ENCODE measurements at regions not wholly inside any gene's neighbourhood (a gene's known extent, or its start where the extent isn't known, plus 50 kb on each side); places are given as distances from the start of the nearest gene placed in this dataset.

- Histone ChIP-seq H3K4me3 (replicated peaks; ENCODE audit: low read depth, low read length) (no peak overlapping the region), H3K36me3 (ENCODE audit: control insufficient read depth, insufficient read depth, low read length) (no peaks in the 10 kb centered on the region), H3K27me3 (replicated peaks; ENCODE audit: control insufficient read depth, insufficient read depth, low read length) (no peaks in the 10 kb centered on the region; the same call in 1 of the 2 replicates)
- no peak for TF ChIP-seq CTCF (IDR thresholded peaks at IDR 0.05; ENCODE audit: insufficient read depth, low read length, poor library complexity, severe bottlenecking)
- DNase-seq (ENCODE audit: extremely low read depth, insufficient read length): no peak
These were observed 153.2 kb downstream of the LYPLAL1 start for GRCh38 chr1:219326843-219327242.

DNA sequence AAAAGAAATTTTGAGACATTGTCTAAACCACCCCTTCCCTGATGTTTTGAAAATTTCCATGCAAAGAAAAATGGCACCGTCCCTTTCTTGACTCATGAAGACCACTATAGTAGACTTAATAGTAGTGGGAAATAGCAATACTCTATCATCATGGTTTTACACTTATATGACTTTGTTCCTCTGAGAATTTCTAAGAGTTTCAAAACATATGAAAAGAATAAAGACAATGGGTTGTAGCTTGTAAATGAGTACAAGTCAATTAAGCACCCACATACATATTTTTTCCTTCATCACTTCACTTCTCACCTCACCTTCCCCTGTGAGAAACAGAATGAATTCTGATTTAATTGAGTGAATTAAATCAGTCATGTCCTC lies 151.7 kb downstream of the LYPLAL1 start:
- TF ChIP-seq CTCF (IDR thresholded peaks at IDR 0.05; ENCODE audit: insufficient read depth, low read length, poor library complexity, severe bottlenecking): no peak
- no peaks in the 10 kb centered on the region; the same call in 1 of the 2 replicates for H3K27me3 ChIP-seq (replicated peaks; ENCODE audit: control insufficient read depth, insufficient read depth, low read length)

DNA sequence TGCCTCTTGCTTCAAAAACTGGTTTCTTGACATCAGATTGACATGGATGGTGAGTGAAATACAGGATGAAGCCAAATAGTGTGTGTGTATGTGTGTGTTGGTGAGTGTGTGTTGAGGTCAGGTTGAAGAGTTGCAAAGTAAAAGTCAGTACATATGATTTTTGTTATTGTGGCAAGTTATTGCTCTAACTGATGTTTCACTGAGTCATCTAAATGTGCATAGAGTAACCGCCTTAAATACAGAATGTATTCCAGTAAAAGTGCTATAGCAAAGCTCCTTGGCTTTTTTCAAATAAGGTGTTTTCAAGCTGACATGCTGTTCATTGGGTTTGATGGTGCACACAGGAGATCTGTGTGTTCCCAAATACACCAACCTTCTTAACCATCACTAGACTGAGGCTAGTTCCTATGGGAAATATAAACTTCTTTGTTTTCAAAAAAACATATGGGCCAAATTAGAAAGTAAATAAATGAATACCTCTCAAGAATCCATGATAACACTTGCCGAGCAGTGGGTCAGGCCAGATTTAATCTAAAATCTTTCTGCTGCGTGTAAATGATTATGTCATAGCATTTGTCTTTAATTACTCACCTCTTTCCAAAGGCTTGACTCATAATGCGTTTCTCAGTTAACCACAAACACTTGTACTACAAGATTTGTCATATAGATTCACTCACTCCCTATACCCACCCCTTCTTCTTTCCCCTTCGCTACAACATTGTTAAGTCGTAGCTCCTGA lies 151.1 kb downstream of the LYPLAL1 start:
- DNase-seq (ENCODE audit: extremely low read depth, insufficient read length): peak; percentile 3

More for the DNA sequence above, 151.7 kb downstream of the LYPLAL1 start:
- no peaks in the 10 kb centered on the region for H3K36me3 ChIP-seq (ENCODE audit: control insufficient read depth, insufficient read depth, low read length)
- H3K4me3 ChIP-seq (replicated peaks; ENCODE audit: low read depth, low read length): no peak overlapping the region
- DNase-seq (ENCODE audit: extremely low read depth, insufficient read length): peak; percentile 6

DNA sequence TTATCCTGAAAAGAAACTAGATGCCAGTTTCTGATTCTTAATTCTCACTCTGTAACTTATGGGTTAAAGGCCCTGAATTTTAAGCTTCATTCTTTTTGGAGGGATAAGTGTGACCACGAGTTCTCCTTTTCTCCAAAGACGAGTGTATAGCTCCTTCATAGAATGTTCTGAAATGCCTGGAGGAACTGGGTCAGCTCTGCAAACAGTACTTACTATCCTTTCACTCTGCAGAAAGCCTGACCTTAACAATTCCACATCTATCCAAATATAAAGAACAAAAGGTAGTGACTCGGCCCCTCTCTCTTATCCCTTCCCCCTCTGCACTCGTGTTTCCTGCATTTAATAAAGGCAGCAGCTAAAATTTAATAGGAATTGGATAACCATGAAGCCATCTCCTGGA lies 150.5 kb downstream of the LYPLAL1 start:
- no peak for TF ChIP-seq CTCF (IDR thresholded peaks at IDR 0.05; ENCODE audit: insufficient read depth, low read length, poor library complexity, severe bottlenecking)
- no peaks in the 10 kb centered on the region for H3K36me3 ChIP-seq (ENCODE audit: control insufficient read depth, insufficient read depth, low read length)
- H3K4me3 ChIP-seq (replicated peaks; ENCODE audit: low read depth, low read length): no peak overlapping the region
- no peaks in the 10 kb centered on the region; the same call in 1 of the 2 replicates for H3K27me3 ChIP-seq (replicated peaks; ENCODE audit: control insufficient read depth, insufficient read depth, low read length)
- DNase-seq (ENCODE audit: extremely low read depth, insufficient read length): no peak

More for the DNA sequence above, 151.1 kb downstream of the LYPLAL1 start:
- H3K4me3 ChIP-seq (replicated peaks; ENCODE audit: low read depth, low read length): no peak overlapping the region
- H3K27me3 ChIP-seq (replicated peaks; ENCODE audit: control insufficient read depth, insufficient read depth, low read length): no peaks in the 10 kb centered on the region; the same call in 1 of the 2 replicates
- no peak for TF ChIP-seq CTCF (IDR thresholded peaks at IDR 0.05; ENCODE audit: insufficient read depth, low read length, poor library complexity, severe bottlenecking)
- no peaks in the 10 kb centered on the region for H3K36me3 ChIP-seq (ENCODE audit: control insufficient read depth, insufficient read depth, low read length)

DNA sequence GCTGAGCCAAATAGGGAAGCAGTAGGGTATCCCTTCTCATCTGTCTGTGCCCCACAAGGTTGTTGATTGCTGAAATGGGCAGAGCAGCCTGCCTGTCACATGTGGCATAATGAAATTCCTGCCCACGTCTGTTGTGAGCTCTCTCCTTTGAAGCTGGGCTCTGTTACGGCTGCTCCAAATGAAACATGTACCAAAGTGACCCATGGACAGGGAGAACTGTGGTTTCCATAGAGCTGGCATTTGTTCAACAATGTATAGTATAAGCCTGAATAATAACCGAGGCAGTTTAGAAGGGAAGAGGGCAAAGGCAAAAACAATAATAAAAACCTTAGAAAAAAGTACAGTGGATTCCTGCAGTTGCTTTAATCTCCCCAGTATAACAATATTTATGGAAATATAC lies 149.7 kb downstream of the LYPLAL1 start:
- TF ChIP-seq CTCF (IDR thresholded peaks at IDR 0.05; ENCODE audit: insufficient read depth, low read length, poor library complexity, severe bottlenecking): no peak
- H3K36me3 ChIP-seq (ENCODE audit: control insufficient read depth, insufficient read depth, low read length): no peaks in the 10 kb centered on the region
- no peak for DNase-seq (ENCODE audit: extremely low read depth, insufficient read length)
- no peak overlapping the region for H3K4me3 ChIP-seq (replicated peaks; ENCODE audit: low read depth, low read length)
- no peaks in the 10 kb centered on the region; the same call in 1 of the 2 replicates for H3K27me3 ChIP-seq (replicated peaks; ENCODE audit: control insufficient read depth, insufficient read depth, low read length)

Data from GM06990 (cell line).